ENCODE measurements at regions not wholly inside any gene's neighbourhood (a gene's known extent, or its start where the extent isn't known, plus 50 kb on each side); places are given as distances from the start of the nearest gene placed in this dataset.

DNA sequence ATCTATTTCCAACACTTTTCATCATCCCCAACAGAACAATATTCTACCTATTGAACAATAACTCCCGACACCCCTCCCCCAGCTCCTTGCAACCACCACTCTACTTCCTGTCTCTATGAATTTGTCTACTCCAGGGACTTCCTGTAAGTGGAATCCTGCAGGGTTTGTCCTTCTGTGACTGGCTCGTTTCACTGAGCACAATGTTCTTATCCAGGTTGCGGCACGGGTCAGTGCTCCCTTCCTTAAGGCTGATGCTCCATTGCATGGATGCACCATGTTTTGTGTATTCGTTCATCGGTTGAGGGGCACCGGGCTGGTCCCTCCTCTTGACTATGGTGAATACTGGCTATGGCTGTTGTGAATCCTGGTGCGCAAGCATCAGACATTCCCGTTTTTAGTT is 163.2 kb downstream of the TBXT start:
- TF ChIP-seq, protein P1, sequence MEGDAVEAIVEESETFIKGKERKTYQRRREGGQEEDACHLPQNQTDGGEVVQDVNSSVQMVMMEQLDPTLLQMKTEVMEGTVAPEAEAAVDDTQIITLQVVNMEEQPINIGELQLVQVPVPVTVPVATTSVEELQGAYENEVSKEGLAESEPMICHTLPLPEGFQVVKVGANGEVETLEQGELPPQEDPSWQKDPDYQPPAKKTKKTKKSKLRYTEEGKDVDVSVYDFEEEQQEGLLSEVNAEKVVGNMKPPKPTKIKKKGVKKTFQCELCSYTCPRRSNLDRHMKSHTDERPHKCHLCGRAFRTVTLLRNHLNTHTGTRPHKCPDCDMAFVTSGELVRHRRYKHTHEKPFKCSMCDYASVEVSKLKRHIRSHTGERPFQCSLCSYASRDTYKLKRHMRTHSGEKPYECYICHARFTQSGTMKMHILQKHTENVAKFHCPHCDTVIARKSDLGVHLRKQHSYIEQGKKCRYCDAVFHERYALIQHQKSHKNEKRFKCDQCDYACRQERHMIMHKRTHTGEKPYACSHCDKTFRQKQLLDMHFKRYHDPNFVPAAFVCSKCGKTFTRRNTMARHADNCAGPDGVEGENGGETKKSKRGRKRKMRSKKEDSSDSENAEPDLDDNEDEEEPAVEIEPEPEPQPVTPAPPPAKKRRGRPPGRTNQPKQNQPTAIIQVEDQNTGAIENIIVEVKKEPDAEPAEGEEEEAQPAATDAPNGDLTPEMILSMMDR (IDR thresholded peaks at IDR 0.05; ENCODE audit: insufficient read depth, low read length, poor library complexity, severe bottlenecking), result no peak
- TF ChIP-seq EZH2phosphoT487 (conservative IDR thresholded peaks at IDR 0.05; ENCODE audit: low read length), result no peak
- H3F3A ChIP-seq (ENCODE audit: insufficient read depth), result no peaks in the 10 kb centered on the region
- H3K4me2 ChIP-seq (ENCODE audit: low read depth, low read length, poor library complexity, severe bottlenecking), result no peak overlapping the region
- H3K4me3 ChIP-seq (ENCODE audit: insufficient read depth, low read length, poor library complexity, severe bottlenecking), result no peak overlapping the region
- no peaks in the 10 kb centered on the region for H3K36me3 ChIP-seq (ENCODE audit: low read length)
- no peak overlapping the region for H3K9ac ChIP-seq (ENCODE audit: low read length)
- no peaks in the 10 kb centered on the region for H3K9me3 ChIP-seq (ENCODE audit: insufficient read depth, low read length)
- H3K79me2 ChIP-seq (ENCODE audit: insufficient read depth, low read length), result no peaks in the 10 kb centered on the region
- H4K20me1 ChIP-seq (ENCODE audit: low read depth, low read length), result no peaks in the 10 kb centered on the region
- H2AFZ ChIP-seq (ENCODE audit: low read depth, low read length, severe bottlenecking), result no peak overlapping the region
- no peaks in the 10 kb centered on the region for H3K27me3 ChIP-seq (ENCODE audit: low read length)
- no peaks in the 10 kb centered on the region for H3K9me2 ChIP-seq (replicated peaks; ENCODE audit: insufficient read depth, low read length)
- H3K27ac ChIP-seq (ENCODE audit: low read depth, low read length), result no peak overlapping the region

- Histone ChIP-seq H2AFZ (ENCODE audit: low read depth, low read length, severe bottlenecking) (no peak overlapping the region), H3K4me2 (ENCODE audit: low read depth, low read length, poor library complexity, severe bottlenecking) (no peak overlapping the region), H4K20me1 (ENCODE audit: low read depth, low read length) (no peaks in the 10 kb centered on the region), H3F3A (ENCODE audit: insufficient read depth) (no peaks in the 10 kb centered on the region), H3K27ac (ENCODE audit: low read depth, low read length) (no peak overlapping the region), H3K4me3 (ENCODE audit: insufficient read depth, low read length, poor library complexity, severe bottlenecking) (no peak overlapping the region), H3K36me3 (ENCODE audit: low read length) (no peaks in the 10 kb centered on the region), H3K9me2 (replicated peaks; ENCODE audit: insufficient read depth, low read length) (no peaks in the 10 kb centered on the region), H3K27me3 (ENCODE audit: low read length) (no peaks in the 10 kb centered on the region), H3K79me2 (ENCODE audit: insufficient read depth, low read length) (no peaks in the 10 kb centered on the region), H3K9ac (ENCODE audit: low read length) (no peak overlapping the region), H3K9me3 (ENCODE audit: insufficient read depth, low read length) (no peaks in the 10 kb centered on the region)
- TF ChIP-seq, protein P1 (IDR thresholded peaks at IDR 0.05; ENCODE audit: insufficient read depth, low read length, poor library complexity, severe bottlenecking), result no peak
- no peak for TF ChIP-seq EZH2phosphoT487 (conservative IDR thresholded peaks at IDR 0.05; ENCODE audit: low read length)
These were observed 164.1 kb downstream of the TBXT start for GRCh38 chr6:166003569-166003968.

DNA sequence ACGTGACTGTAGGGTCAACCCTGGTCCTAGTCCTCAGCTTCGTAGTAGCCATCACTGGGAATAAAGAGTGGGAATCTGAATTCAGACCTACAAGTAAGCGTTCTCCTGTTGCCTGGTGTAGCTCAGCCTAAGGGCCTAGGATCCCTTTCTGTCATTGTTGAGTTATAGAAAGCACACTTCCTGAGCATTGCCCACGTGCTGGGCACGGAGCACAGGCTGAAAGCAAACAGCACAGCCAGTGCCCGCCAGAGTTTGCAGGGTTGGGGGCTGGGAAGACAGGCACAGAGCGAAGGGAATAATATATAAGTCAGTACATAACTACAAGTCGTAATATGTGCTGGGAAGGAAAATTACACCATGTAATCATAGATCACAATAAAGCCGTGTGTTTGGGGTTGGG is 166.3 kb downstream of the TBXT start:
- Histone ChIP-seq H3K27me3 (ENCODE audit: low read length) (no peaks in the 10 kb centered on the region), H3K36me3 (ENCODE audit: low read length) (no peaks in the 10 kb centered on the region), H3K9me3 (ENCODE audit: insufficient read depth, low read length) (no peaks in the 10 kb centered on the region), H3K4me2 (ENCODE audit: low read depth, low read length, poor library complexity, severe bottlenecking) (no peak overlapping the region), H3K9me2 (replicated peaks; ENCODE audit: insufficient read depth, low read length) (no peaks in the 10 kb centered on the region), H2AFZ (ENCODE audit: low read depth, low read length, severe bottlenecking) (no peak overlapping the region), H3K4me3 (ENCODE audit: insufficient read depth, low read length, poor library complexity, severe bottlenecking) (no peak overlapping the region), H4K20me1 (ENCODE audit: low read depth, low read length) (no peaks in the 10 kb centered on the region), H3K9ac (ENCODE audit: low read length) (no peak overlapping the region), H3K79me2 (ENCODE audit: insufficient read depth, low read length) (no peaks in the 10 kb centered on the region), H3K27ac (ENCODE audit: low read depth, low read length) (no peak overlapping the region), H3F3A (ENCODE audit: insufficient read depth) (no peaks in the 10 kb centered on the region)
- TF ChIP-seq, protein P1 (IDR thresholded peaks at IDR 0.05; ENCODE audit: insufficient read depth, low read length, poor library complexity, severe bottlenecking), result no peak
- TF ChIP-seq EZH2phosphoT487 (conservative IDR thresholded peaks at IDR 0.05; ENCODE audit: low read length), result no peak

Data from SU-DHL-6 (cell line).